A549 (cell line): ENCODE measurements at regions not wholly inside any gene's neighbourhood (a gene's known extent, or its start where the extent isn't known, plus 50 kb on each side); places are given as distances from the start of the nearest gene placed in this dataset.

ENCODE experiments used
- BCL3 ChIP-seq: fragments of >200 bp; sonication (Bioruptor Twin); formaldehyde crosslinking; IDR thresholded peaks from 3 replicates; pipeline ENCODE4 v1.6.1; 2016
- CBX2 ChIP-seq: fragments of 200-600 bp; sonication (generic); IDR thresholded peaks from 2 replicates; pipeline ENCODE4 v1.6.1; 2016; ENCODE audit warnings: low read depth, mild to moderate bottlenecking, borderline replicate concordance
- CBX8 ChIP-seq: fragments of 200-600 bp; sonication (generic); IDR thresholded peaks from 2 replicates; pipeline ENCODE4 v1.6.1; 2016
- CTCF ChIP-seq: fragments of >200 bp; sonication (Bioruptor Twin); formaldehyde crosslinking; IDR thresholded peaks from 3 replicates; pipeline ENCODE4 v1.5.1; 2016
- ESRRA ChIP-seq: fragments of 150-350 bp; IDR thresholded peaks from 2 replicates; pipeline ENCODE4 v1.6.1; 2014; ENCODE audit warnings: mild to moderate bottlenecking, low read length, borderline replicate concordance
- JUN ChIP-seq, 2 experiments: fragments of >200 bp; sonication (Bioruptor Twin); formaldehyde crosslinking; IDR thresholded peaks; 2 replicates in 1 of 2; 3 replicates in 1 of 2; pipeline ENCODE4 v1.6.1; 2016 to 2017
- MYC ChIP-seq: IDR thresholded peaks from 2 replicates; pipeline ENCODE4 v1.6.1; 2012; ENCODE audit warnings: mild to moderate bottlenecking, inconsistent platforms, low read length, improper control_type of control experiment, borderline replicate concordance
- NFE2L2 ChIP-seq: fragments of 150-350 bp; conservative IDR thresholded peaks from 2 replicates; pipeline ENCODE4 v1.6.1; 2014; ENCODE audit warnings: low read length
- POLR2A ChIP-seq: IDR thresholded peaks from 2 replicates; pipeline ENCODE4 v1.6.1; 2012; ENCODE audit warnings: mild to moderate bottlenecking, low read length
- RFX5 ChIP-seq: fragments of 450-650 bp; IDR thresholded peaks from 2 replicates; pipeline ENCODE4 v1.7.1; 2014; ENCODE audit warnings: antibody characterized with exemption, mild to moderate bottlenecking, moderate library complexity
- RNF2 ChIP-seq: fragments of 200-600 bp; sonication (generic); IDR thresholded peaks from 2 replicates; pipeline ENCODE4 v1.6.1; 2016; ENCODE audit warnings: low read depth, mild to moderate bottlenecking, antibody characterized with exemption, moderate library complexity, borderline replicate concordance
- ZFP36 ChIP-seq: fragments of 450-650 bp; IDR thresholded peaks from 2 replicates; pipeline ENCODE4 v1.6.1; 2014; ENCODE audit warnings: borderline replicate concordance; ENCODE audit not compliant: partially characterized antibody

- TF ChIP-seq RFX5 (no peak), POLR2A (no peak), JUN (IDR thresholded peaks at IDR 0.05) (no peak), CTCF (no peak), ESRRA (no peak), ZFP36 (no peak), MYC (no peak), CBX2 (no peak), CBX8 (no peak), NFE2L2 (no peak), RNF2 (no peak), BCL3 (no peak)
These were observed 171.2 kb upstream of the GLI2 start for GRCh38 chr2:120564213-120565094.
